GM12878 (cell line): ENCODE measurements at regions not wholly inside any gene's neighbourhood (a gene's known extent, or its start where the extent isn't known, plus 50 kb on each side); places are given as distances from the start of the nearest gene placed in this dataset.

Source experiments
- CTCF ChIP-seq, 3 experiments: IDR thresholded peaks in 2 of 3; conservative IDR thresholded peaks in 1 of 3; 2 replicates each; pipeline ENCODE4 v1.5.1; 2011; ENCODE audit warnings: low read depth in 3 of 3, low read length in 3 of 3, mild to moderate bottlenecking in 3 of 3, control low read depth in 2 of 3, moderate library complexity in 2 of 3, inconsistent platforms in 1 of 3, mixed read lengths in 1 of 3; ENCODE audit not compliant: control insufficient read depth in 2 of 3, insufficient read depth in 1 of 3; ENCODE audit errors: extremely low read depth in 1 of 3
- HCFC1 ChIP-seq: fragments of 150-350 bp; IDR thresholded peaks from 2 replicates; pipeline ENCODE4 v1.6.1; 2014; ENCODE audit warnings: low read length
- IRF3 ChIP-seq: fragments of 450-650 bp; IDR thresholded peaks from 2 replicates; pipeline ENCODE4 v1.6.1; 2014; ENCODE audit warnings: mild to moderate bottlenecking
- PBX3 ChIP-seq: IDR thresholded peaks from 2 replicates; pipeline ENCODE4 v1.6.1; 2011; ENCODE audit warnings: mild to moderate bottlenecking, low read depth, low read length, moderate library complexity; ENCODE audit not compliant: insufficient replicate concordance
- POLR2AphosphoS5 ChIP-seq: IDR thresholded peaks from 2 replicates; pipeline ENCODE4 v1.6.1; 2011; ENCODE audit warnings: mild to moderate bottlenecking, low read length, inconsistent platforms

GRCh38 chr11:112651386-112651785 is 309.8 kb upstream of the NCAM1 start:
- TF ChIP-seq CTCF (IDR thresholded peaks at IDR 0.05 in 2 of 3, conservative IDR thresholded peaks at IDR 0.05 in 1 of 3; ENCODE audit: control insufficient read depth in 2 of 3, extremely low read depth in 1 of 3, insufficient read depth in 1 of 3, low read depth in 3 of 3, low read length in 3 of 3), result no peak
- no peak for TF ChIP-seq POLR2AphosphoS5
- no peak for TF ChIP-seq HCFC1
- TF ChIP-seq PBX3, result no peak
- TF ChIP-seq IRF3, result no peak
